Mesenchymal stem cell (in vitro differentiated cells and primary cell): ENCODE measurements at regions not wholly inside any gene's neighbourhood (a gene's known extent, or its start where the extent isn't known, plus 50 kb on each side); places are given as distances from the start of the nearest gene placed in this dataset.
"Not testable (repeated sequence)": the region's sequence is repeated elsewhere in the genome, so short reads cannot be mapped to it uniquely, and the experiment has no call there.

ENCODE experiments used
- DNase-seq: peaks from one replicate; pipeline ENCODE4 v3.0.0-alpha.2; 2013
- H2AFZ ChIP-seq: one replicate; pipeline ENCODE4 v1.6.1; 2013; ENCODE audit warnings: low read depth, mild to moderate bottlenecking, control low read depth, inconsistent platforms, low read length, moderate library complexity
- H2AK5ac ChIP-seq: 2 replicates; pipeline ENCODE4 v1.6.1; 2013; ENCODE audit warnings: low read length, moderate library complexity, mild to moderate bottlenecking, inconsistent platforms; ENCODE audit not compliant: severe bottlenecking
- H2BK120ac ChIP-seq: one replicate; pipeline ENCODE4 v1.6.1; 2013; ENCODE audit warnings: low read depth, mild to moderate bottlenecking, inconsistent platforms, low read length, moderate library complexity
- H2BK12ac ChIP-seq, 2 experiments: one replicate each; pipeline ENCODE4 v1.6.1; 2013; ENCODE audit warnings: inconsistent platforms in 2 of 2, low read length in 2 of 2, mild to moderate bottlenecking in 2 of 2, moderate library complexity in 2 of 2, control low read depth in 1 of 2
- H2BK15ac ChIP-seq: one replicate; pipeline ENCODE4 v1.6.1; 2013; ENCODE audit warnings: mild to moderate bottlenecking, low read depth, inconsistent platforms; ENCODE audit not compliant: poor library complexity, severe bottlenecking
- H2BK5ac ChIP-seq: 2 replicates; pipeline ENCODE4 v1.6.1; 2013; ENCODE audit warnings: low read depth, mild to moderate bottlenecking, low read length, control low read depth, inconsistent platforms; ENCODE audit not compliant: poor library complexity, severe bottlenecking
- H3K14ac ChIP-seq, 2 experiments: one replicate each; pipeline ENCODE4 v1.6.1; 2013; ENCODE audit warnings: inconsistent platforms in 2 of 2, low read length in 2 of 2, control low read depth in 1 of 2, mild to moderate bottlenecking in 1 of 2, moderate library complexity in 1 of 2
- H3K18ac ChIP-seq, 2 experiments: one replicate each; pipeline ENCODE4 v1.6.1; 2013; ENCODE audit warnings: inconsistent platforms in 2 of 2, low read length in 2 of 2, control low read depth in 1 of 2, low read depth in 1 of 2, mild to moderate bottlenecking in 1 of 2
- H3K23ac ChIP-seq, 2 experiments: one replicate each; pipeline ENCODE4 v1.6.1; 2013; ENCODE audit warnings: inconsistent platforms in 2 of 2, low read length in 2 of 2, mild to moderate bottlenecking in 2 of 2, moderate library complexity in 2 of 2, control low read depth in 1 of 2
- H3K27ac ChIP-seq: 2 replicates; pipeline ENCODE4 v1.5.1; 2013; ENCODE audit warnings: mild to moderate bottlenecking, moderate library complexity, low read length, control low read depth, inconsistent platforms; ENCODE audit not compliant: poor library complexity, severe bottlenecking
- H3K27me3 ChIP-seq, 2 experiments: 2 replicates each; pipeline versions ENCODE4 v1.6.1 to v1.7.0; 2013; ENCODE audit warnings: low read length in 2 of 2, mild to moderate bottlenecking in 2 of 2, moderate library complexity in 2 of 2, control low read depth in 1 of 2, inconsistent platforms in 1 of 2; ENCODE audit not compliant: control insufficient read depth in 1 of 2, insufficient read depth in 1 of 2
- H3K36me3 ChIP-seq, 2 experiments: 2 replicates each; pipeline versions ENCODE4 v1.6.1 to v1.7.0; 2013; ENCODE audit warnings: low read length in 2 of 2, control low read depth in 1 of 2, inconsistent platforms in 1 of 2, low read depth in 1 of 2, mild to moderate bottlenecking in 1 of 2; ENCODE audit not compliant: insufficient read depth in 2 of 2, control insufficient read depth in 1 of 2
- H3K4ac ChIP-seq, 2 experiments: one replicate each; pipeline ENCODE4 v1.6.1; 2013; ENCODE audit warnings: inconsistent platforms in 2 of 2, low read length in 2 of 2, mild to moderate bottlenecking in 2 of 2, moderate library complexity in 2 of 2, control low read depth in 1 of 2, low read depth in 1 of 2
- H3K4me1 ChIP-seq: 2 replicates; pipeline ENCODE4 v1.6.1; 2013; ENCODE audit warnings: low read depth, low read length, control low read depth; ENCODE audit not compliant: control insufficient read depth, insufficient read depth
- H3K4me2 ChIP-seq: 2 replicates; pipeline ENCODE4 v1.6.1; 2013; ENCODE audit warnings: low read length, mild to moderate bottlenecking, inconsistent platforms; ENCODE audit not compliant: poor library complexity, severe bottlenecking
- H3K4me3 ChIP-seq, 2 experiments: 2 replicates each; pipeline versions ENCODE4 v1.5.1 to v1.7.0; 2013; ENCODE audit warnings: low read length in 2 of 2, mild to moderate bottlenecking in 2 of 2, control low read depth in 1 of 2, low read depth in 1 of 2; ENCODE audit not compliant: insufficient read depth in 1 of 2
- H3K79me1 ChIP-seq: replicated peaks from 2 replicates; pipeline ENCODE4 v1.6.1; 2013; ENCODE audit warnings: mild to moderate bottlenecking, control low read depth, low read length, inconsistent platforms; ENCODE audit not compliant: poor library complexity, severe bottlenecking
- H3K9ac ChIP-seq: 2 replicates; pipeline ENCODE4 v1.7.0; 2013; ENCODE audit warnings: mild to moderate bottlenecking, low read length, moderate library complexity
- H3K9me3 ChIP-seq: 2 replicates; pipeline ENCODE4 v1.7.0; 2013; ENCODE audit warnings: mild to moderate bottlenecking, low read length; ENCODE audit not compliant: control insufficient read depth
- H4K8ac ChIP-seq: one replicate; pipeline ENCODE4 v1.6.1; 2013; ENCODE audit warnings: inconsistent platforms, mild to moderate bottlenecking, low read length, moderate library complexity
- H4K91ac ChIP-seq: one replicate; pipeline ENCODE4 v1.6.1; 2013; ENCODE audit warnings: mild to moderate bottlenecking, low read length, inconsistent platforms
- WGBS: methylation state at CpG from one replicate; pipeline ENCODE4 v1.1.7; 2013; ENCODE audit warnings: mixed read lengths; 5-methylcytosine and 5-hydroxymethylcytosine counted together

GRCh38 chr4:132101526-132101925 lies 1047.6 kb upstream of the PCDH10 start:
- Histone ChIP-seq H4K8ac (no peak overlapping the region), H2BK120ac (no peak overlapping the region), H2BK12ac (no peak overlapping the region), H2BK15ac (no peak overlapping the region), H3K9me3 (peaks cover 2% of the 10 kb centered on the region), H2AFZ (no peak overlapping the region), H3K79me1 (no peaks in the 10 kb centered on the region), H3K4me2 (no peak overlapping the region), H4K91ac (no peak overlapping the region), H3K27ac (no peak overlapping the region), H3K18ac (no peak overlapping the region), H2AK5ac (no peak overlapping the region), H3K36me3 (no peaks in the 10 kb centered on the region), H3K27me3 (no peaks in the 10 kb centered on the region), H2BK5ac (no peak overlapping the region), H3K4me3 (no peak overlapping the region), H3K4ac (no peak overlapping the region), H3K9ac (no peak overlapping the region), H3K14ac (no peak overlapping the region), H3K4me1 (no peaks in the 10 kb centered on the region), H3K23ac (no peak overlapping the region)
- peak; percentile 32 for DNase-seq
- WGBS, result no CpG with 5 or more reads among the region's 1 CpG

- Histone ChIP-seq H3K9ac (no peak overlapping the region), H3K4me1 (no peaks in the 10 kb centered on the region), H2AFZ (no peak overlapping the region), H4K8ac (no peak overlapping the region), H3K4me2 (no peak overlapping the region), H3K9me3 (peaks cover 4% of the 10 kb centered on the region), H3K4ac (no peak overlapping the region), H2BK15ac (no peak overlapping the region), H3K18ac (no peak overlapping the region), H2BK120ac (no peak overlapping the region), H3K27ac (no peak overlapping the region), H3K27me3 (no peaks in the 10 kb centered on the region), H2BK5ac (no peak overlapping the region), H3K23ac (no peak overlapping the region), H3K36me3 (no peaks in the 10 kb centered on the region), H4K91ac (no peak overlapping the region), H2AK5ac (no peak overlapping the region), H3K79me1 (no peaks in the 10 kb centered on the region), H2BK12ac (no peak overlapping the region), H3K14ac (no peak overlapping the region), H3K4me3 (no peak overlapping the region)
- no peak for DNase-seq
Observed at GRCh38 chr4:132108784-132109183, 1040.3 kb upstream of the PCDH10 start.

GRCh38 chr4:132114885-132115284 lies 1034.2 kb upstream of the PCDH10 start:
- Histone ChIP-seq H3K9ac (no peak overlapping the region), H3K27ac (no peak overlapping the region), H3K4me2 (no peak overlapping the region), H3K4me1 (no peaks in the 10 kb centered on the region), H2AFZ (no peak overlapping the region), H3K4ac (no peak overlapping the region), H3K9me3 (peaks cover 4% of the 10 kb centered on the region), H2BK120ac (no peak overlapping the region), H2BK12ac (no peak overlapping the region), H2BK15ac (no peak overlapping the region), H3K4me3 (no peak overlapping the region), H3K36me3 (no peaks in the 10 kb centered on the region), H3K14ac (no peak overlapping the region), H3K27me3 (no peaks in the 10 kb centered on the region), H2BK5ac (no peak overlapping the region), H3K79me1 (no peaks in the 10 kb centered on the region), H3K23ac (no peak overlapping the region), H3K18ac (no peak overlapping the region), H4K8ac (no peak overlapping the region), H2AK5ac (no peak overlapping the region), H4K91ac (no peak overlapping the region)
- WGBS, result no CpG with 5 or more reads among the region's 1 CpG
- DNase-seq, result no peak

GRCh38 chr4:132122741-132123140 lies 1026.4 kb upstream of the PCDH10 start:
- not testable (repeated sequence) for H3K23ac ChIP-seq, H3K4me3 ChIP-seq, H3K9ac ChIP-seq, H4K91ac ChIP-seq, H2BK12ac ChIP-seq, H2AFZ ChIP-seq, H3K4me1 ChIP-seq, H3K27me3 ChIP-seq, H3K4me2 ChIP-seq, H3K9me3 ChIP-seq, H3K4ac ChIP-seq, H3K18ac ChIP-seq, H2BK15ac ChIP-seq, H3K14ac ChIP-seq, H3K27ac ChIP-seq, H2BK5ac ChIP-seq, H2BK120ac ChIP-seq, H3K79me1 ChIP-seq, H2AK5ac ChIP-seq, H4K8ac ChIP-seq, H3K36me3 ChIP-seq
- WGBS, result 88% methylated on average over 1 of the region's 1 CpG
- peak; percentile 6 for DNase-seq
